BLaER1 (cell line): ENCODE measurements at regions not wholly inside any gene's neighbourhood (a gene's known extent, or its start where the extent isn't known, plus 50 kb on each side); places are given as distances from the start of the nearest gene placed in this dataset.

ENCODE experiments used
- H3K27ac ChIP-seq: shearing (Covaris generic); formaldehyde crosslinking; 2 replicates; pipeline ENCODE4 v1.8.1; 2022
- H3K27me3 ChIP-seq: shearing (Covaris generic); formaldehyde crosslinking; 2 replicates; pipeline ENCODE4 v1.8.1; 2022
- H3K36me3 ChIP-seq: shearing (Covaris generic); formaldehyde crosslinking; 2 replicates; pipeline ENCODE4 v1.8.1; 2022
- H3K4me1 ChIP-seq: shearing (Covaris generic); formaldehyde crosslinking; 2 replicates; pipeline ENCODE4 v1.8.1; 2022
- H3K4me2 ChIP-seq: shearing (Covaris generic); formaldehyde crosslinking; 2 replicates; pipeline ENCODE4 v1.8.1; 2022
- H3K4me3 ChIP-seq: shearing (Covaris generic); formaldehyde crosslinking; 2 replicates; pipeline ENCODE4 v1.8.1; 2022
- H3K9ac ChIP-seq: shearing (Covaris generic); formaldehyde crosslinking; 2 replicates; pipeline ENCODE4 v1.8.1; 2022
- H3K9me3 ChIP-seq: shearing (Covaris generic); formaldehyde crosslinking; 2 replicates; pipeline ENCODE4 v1.8.1; 2022
- H4K20me1 ChIP-seq: shearing (Covaris generic); formaldehyde crosslinking; 2 replicates; pipeline ENCODE4 v1.8.1; 2022
- Cebpa-rat ChIP-seq: shearing (Covaris generic); IDR thresholded peaks from 2 replicates; pipeline ENCODE4 v1.8.1; 2022

GRCh38 chr3:40971191-40972168 is 227.8 kb upstream of the CTNNB1 start:
- peak overlapping the region; percentile 33; the same call in 1 of the 2 replicates for H3K27ac ChIP-seq
- TF ChIP-seq Cebpa-rat = no peak
- no peaks in the 10 kb centered on the region for H3K9me3 ChIP-seq
- peak overlapping the region; percentile 32; the same call in 1 of the 2 replicates for H3K4me3 ChIP-seq
- H3K27me3 ChIP-seq = no peaks in the 10 kb centered on the region
- H3K36me3 ChIP-seq = no peaks in the 10 kb centered on the region
- no peaks in the 10 kb centered on the region for H4K20me1 ChIP-seq
- peak overlapping the region; percentile 74 for H3K4me2 ChIP-seq
- no peak overlapping the region for H3K9ac ChIP-seq
- peaks cover 36% of the 10 kb centered on the region for H3K4me1 ChIP-seq

GRCh38 chr3:40972350-40972749 is 227.0 kb upstream of the CTNNB1 start:
- H3K9ac ChIP-seq = no peak overlapping the region
- H3K27me3 ChIP-seq = no peaks in the 10 kb centered on the region
- H3K9me3 ChIP-seq = no peaks in the 10 kb centered on the region
- no peaks in the 10 kb centered on the region for H3K36me3 ChIP-seq
- H3K4me2 ChIP-seq = peak overlapping the region; percentile 74; the same call in 1 of the 2 replicates
- TF ChIP-seq Cebpa-rat = no peak
- H4K20me1 ChIP-seq = no peaks in the 10 kb centered on the region
- H3K4me1 ChIP-seq = peaks cover 36% of the 10 kb centered on the region
- H3K27ac ChIP-seq = no peak overlapping the region
- H3K4me3 ChIP-seq = no peak overlapping the region

GRCh38 chr3:40973141-40973540 is 226.2 kb upstream of the CTNNB1 start:
- no peak overlapping the region for H3K27ac ChIP-seq
- H3K9me3 ChIP-seq = no peaks in the 10 kb centered on the region
- no peak overlapping the region for H3K4me3 ChIP-seq
- no peaks in the 10 kb centered on the region for H3K27me3 ChIP-seq
- no peak for TF ChIP-seq Cebpa-rat
- H3K4me1 ChIP-seq = peaks cover 36% of the 10 kb centered on the region
- no peaks in the 10 kb centered on the region for H3K36me3 ChIP-seq
- H4K20me1 ChIP-seq = no peaks in the 10 kb centered on the region
- H3K4me2 ChIP-seq = 0 out of 2 replicates have a peak overlapping the region, but pooled peaks have one; percentile 9
- H3K9ac ChIP-seq = no peak overlapping the region

- no peaks in the 10 kb centered on the region for H3K36me3 ChIP-seq
- H3K4me2 ChIP-seq = peak overlapping the region; percentile 68
- no peak overlapping the region for H3K4me3 ChIP-seq
- H4K20me1 ChIP-seq = no peaks in the 10 kb centered on the region
- peaks cover 44% of the 10 kb centered on the region for H3K4me1 ChIP-seq
- TF ChIP-seq Cebpa-rat = no peak
- no peak overlapping the region for H3K9ac ChIP-seq
- H3K27me3 ChIP-seq = no peaks in the 10 kb centered on the region
- H3K27ac ChIP-seq = no peak overlapping the region
- H3K9me3 ChIP-seq = no peaks in the 10 kb centered on the region
Observed at GRCh38 chr3:40975711-40976121, 223.6 kb upstream of the CTNNB1 start.

- Histone ChIP-seq H3K4me1 (peaks cover 41% of the 10 kb centered on the region), H3K4me2 (peak overlapping the region; percentile 68)
Observed at GRCh38 chr3:40976241-40976640, 223.1 kb upstream of the CTNNB1 start.

GRCh38 chr3:40978442-40978841 is 220.9 kb upstream of the CTNNB1 start:
- H4K20me1 ChIP-seq = no peaks in the 10 kb centered on the region
- H3K36me3 ChIP-seq = no peaks in the 10 kb centered on the region
- no peak overlapping the region for H3K9ac ChIP-seq
- H3K4me3 ChIP-seq = no peak overlapping the region
- peaks cover 28% of the 10 kb centered on the region for H3K4me1 ChIP-seq
- no peaks in the 10 kb centered on the region for H3K27me3 ChIP-seq
- H3K4me2 ChIP-seq = no peak overlapping the region
- H3K9me3 ChIP-seq = no peaks in the 10 kb centered on the region
- H3K27ac ChIP-seq = no peak overlapping the region
- TF ChIP-seq Cebpa-rat = no peak

More at GRCh38 chr3:40976241-40976640, 223.1 kb upstream of the CTNNB1 start:
- Histone ChIP-seq H4K20me1 (no peaks in the 10 kb centered on the region), H3K9me3 (no peaks in the 10 kb centered on the region), H3K4me3 (no peak overlapping the region), H3K27ac (no peak overlapping the region), H3K27me3 (no peaks in the 10 kb centered on the region), H3K9ac (no peak overlapping the region), H3K36me3 (no peaks in the 10 kb centered on the region)
- no peak for TF ChIP-seq Cebpa-rat

GRCh38 chr3:40979962-40980361 is 219.3 kb upstream of the CTNNB1 start:
- no peaks in the 10 kb centered on the region for H3K36me3 ChIP-seq
- no peaks in the 10 kb centered on the region for H4K20me1 ChIP-seq
- no peak overlapping the region for H3K27ac ChIP-seq
- peak overlapping the region; percentile 28; the same call in 1 of the 2 replicates for H3K4me2 ChIP-seq
- H3K9ac ChIP-seq = no peak overlapping the region
- TF ChIP-seq Cebpa-rat = no peak
- H3K4me1 ChIP-seq = peaks cover 27% of the 10 kb centered on the region
- no peak overlapping the region for H3K4me3 ChIP-seq
- no peaks in the 10 kb centered on the region for H3K27me3 ChIP-seq
- H3K9me3 ChIP-seq = no peaks in the 10 kb centered on the region

GRCh38 chr3:40980467-40980866 is 218.8 kb upstream of the CTNNB1 start:
- no peak for TF ChIP-seq Cebpa-rat
- peaks cover 22% of the 10 kb centered on the region for H3K4me1 ChIP-seq
- no peak overlapping the region for H3K9ac ChIP-seq
- H3K4me3 ChIP-seq = no peak overlapping the region
- H3K9me3 ChIP-seq = no peaks in the 10 kb centered on the region
- peak overlapping the region; percentile 28; the same call in 1 of the 2 replicates for H3K4me2 ChIP-seq
- H3K27ac ChIP-seq = no peak overlapping the region
- no peaks in the 10 kb centered on the region for H4K20me1 ChIP-seq
- no peaks in the 10 kb centered on the region for H3K27me3 ChIP-seq
- no peaks in the 10 kb centered on the region for H3K36me3 ChIP-seq

- Histone ChIP-seq H3K4me1 (peaks cover 7% of the 10 kb centered on the region), H3K9ac (no peak overlapping the region), H3K27me3 (no peaks in the 10 kb centered on the region), H3K9me3 (no peaks in the 10 kb centered on the region), H3K4me2 (no peak overlapping the region), H3K36me3 (no peaks in the 10 kb centered on the region), H3K27ac (no peak overlapping the region), H4K20me1 (no peaks in the 10 kb centered on the region), H3K4me3 (no peak overlapping the region)
- TF ChIP-seq Cebpa-rat = no peak
Observed at GRCh38 chr3:40985195-40985594, 214.1 kb upstream of the CTNNB1 start.

GRCh38 chr3:40988468-40988867 is 210.8 kb upstream of the CTNNB1 start:
- H3K36me3 ChIP-seq = no peaks in the 10 kb centered on the region
- no peak overlapping the region for H3K4me3 ChIP-seq
- no peaks in the 10 kb centered on the region for H3K4me1 ChIP-seq
- no peaks in the 10 kb centered on the region for H4K20me1 ChIP-seq
- no peak overlapping the region for H3K9ac ChIP-seq
- H3K27me3 ChIP-seq = no peaks in the 10 kb centered on the region
- H3K9me3 ChIP-seq = no peaks in the 10 kb centered on the region
- TF ChIP-seq Cebpa-rat = no peak
- H3K27ac ChIP-seq = no peak overlapping the region
- H3K4me2 ChIP-seq = no peak overlapping the region
